ENCODE measurements at regions not wholly inside any gene's neighbourhood (a gene's known extent, or its start where the extent isn't known, plus 50 kb on each side); places are given as distances from the start of the nearest gene placed in this dataset.
A peak's percentile ranks its signal among the peaks of the same experiment; 100 is the strongest.
"Not testable (repeated sequence)": the region's sequence is repeated elsewhere in the genome, so short reads cannot be mapped to it uniquely, and the experiment has no call there.

GRCh38 chr4:10879411-10880110 lies 195.0 kb upstream of the CLNK start:
- peak; percentile 45 for DNase-seq

- DNase-seq, result no peak
Measured at GRCh38 chr4:10878861-10879260, 194.3 kb upstream of the CLNK start.

GRCh38 chr4:10877076-10877475 lies 192.5 kb upstream of the CLNK start:
- DNase-seq, result peak; percentile 49

- no peak for DNase-seq
Measured at GRCh38 chr4:10875144-10875799, 190.7 kb upstream of the CLNK start.

- no peak for DNase-seq
Measured at GRCh38 chr4:10873809-10874208, 189.2 kb upstream of the CLNK start.

GRCh38 chr4:10872833-10873517 lies 188.4 kb upstream of the CLNK start:
- DNase-seq, result peak; percentile 20

GRCh38 chr4:10866666-10867065 lies 182.1 kb upstream of the CLNK start:
- DNase-seq, result no peak

GRCh38 chr4:10861036-10861435 lies 176.5 kb upstream of the CLNK start:
- no peak for DNase-seq

GRCh38 chr4:10856271-10856782 lies 171.8 kb upstream of the CLNK start:
- DNase-seq, result no peak

- no peak for DNase-seq
Measured at GRCh38 chr4:10853196-10853595, 168.6 kb upstream of the CLNK start.

- no peak for DNase-seq
Measured at GRCh38 chr4:10841697-10842096, 157.1 kb upstream of the CLNK start.

- DNase-seq, result no peak
Measured at GRCh38 chr4:10837151-10837550, 152.6 kb upstream of the CLNK start.

GRCh38 chr4:10832806-10833628 lies 148.4 kb upstream of the CLNK start:
- DNase-seq, result no peak

- no peak for DNase-seq
Measured at GRCh38 chr4:10831727-10832408, 147.3 kb upstream of the CLNK start.

GRCh38 chr4:10828918-10829538 lies 144.5 kb upstream of the CLNK start:
- DNase-seq, result not testable (repeated sequence)

- DNase-seq, result no peak
Measured at GRCh38 chr4:10821826-10822225, 137.3 kb upstream of the CLNK start.

- DNase-seq, result no peak
Measured at GRCh38 chr4:10816571-10816970, 132.0 kb upstream of the CLNK start.

GRCh38 chr4:10811991-10812390 lies 127.4 kb upstream of the CLNK start:
- no peak for DNase-seq

- no peak for DNase-seq
Measured at GRCh38 chr4:10810411-10810810, 125.8 kb upstream of the CLNK start.

GRCh38 chr4:10809905-10810304 lies 125.3 kb upstream of the CLNK start:
- no peak for DNase-seq

GRCh38 chr4:10808591-10808990 lies 124.0 kb upstream of the CLNK start:
- peak; percentile 85 for DNase-seq
